Fibroblast of villous mesenchyme (primary cell): ENCODE measurements at regions not wholly inside any gene's neighbourhood (a gene's known extent, or its start where the extent isn't known, plus 50 kb on each side); places are given as distances from the start of the nearest gene placed in this dataset.

ENCODE experiments used
- DNase-seq: peaks from one replicate; pipeline ENCODE4 v3.0.0-alpha.2; 2010; ENCODE audit warnings: low read depth
- H3K4me3 ChIP-seq: 2 replicates; pipeline ENCODE4 v1.5.1; 2011; ENCODE audit warnings: low read depth, mild to moderate bottlenecking, low read length
- CTCF ChIP-seq: IDR thresholded peaks from 2 replicates; pipeline ENCODE4 v1.5.1; 2012; ENCODE audit warnings: low read depth, mild to moderate bottlenecking, low read length; ENCODE audit not compliant: insufficient read depth

GRCh38 chr20:4366076-4366475, 117.0 kb upstream of the ADRA1D start:
- no peak overlapping the region for H3K4me3 ChIP-seq
- TF ChIP-seq CTCF = no peak
- no peak for DNase-seq

GRCh38 chr20:4358552-4358951, 109.5 kb upstream of the ADRA1D start:
- DNase-seq = no peak
- no peak for TF ChIP-seq CTCF
- H3K4me3 ChIP-seq = no peak overlapping the region

- no peak for TF ChIP-seq CTCF
- no peak overlapping the region for H3K4me3 ChIP-seq
- DNase-seq = no peak
These were observed 103.3 kb upstream of the ADRA1D start for GRCh38 chr20:4352348-4352747.

- H3K4me3 ChIP-seq = no peak overlapping the region
- DNase-seq = no peak
- TF ChIP-seq CTCF = no peak
These were observed 101.0 kb upstream of the ADRA1D start for GRCh38 chr20:4350096-4350495.

- TF ChIP-seq CTCF = no peak
- H3K4me3 ChIP-seq = no peak overlapping the region
- no peak for DNase-seq
These were observed 95.6 kb upstream of the ADRA1D start for GRCh38 chr20:4344670-4345069.

GRCh38 chr20:4342609-4343008, 93.5 kb upstream of the ADRA1D start:
- no peak for TF ChIP-seq CTCF
- H3K4me3 ChIP-seq = no peak overlapping the region
- no peak for DNase-seq

- DNase-seq = peak; percentile 47
- TF ChIP-seq CTCF = no peak
- H3K4me3 ChIP-seq = no peak overlapping the region
These were observed 92.9 kb upstream of the ADRA1D start for GRCh38 chr20:4341804-4342485.
